ENCODE measurements at regions not wholly inside any gene's neighbourhood (a gene's known extent, or its start where the extent isn't known, plus 50 kb on each side); places are given as distances from the start of the nearest gene placed in this dataset.
"Not testable (repeated sequence)": the region's sequence is repeated elsewhere in the genome, so short reads cannot be mapped to it uniquely, and the experiment has no call there.

DNA sequence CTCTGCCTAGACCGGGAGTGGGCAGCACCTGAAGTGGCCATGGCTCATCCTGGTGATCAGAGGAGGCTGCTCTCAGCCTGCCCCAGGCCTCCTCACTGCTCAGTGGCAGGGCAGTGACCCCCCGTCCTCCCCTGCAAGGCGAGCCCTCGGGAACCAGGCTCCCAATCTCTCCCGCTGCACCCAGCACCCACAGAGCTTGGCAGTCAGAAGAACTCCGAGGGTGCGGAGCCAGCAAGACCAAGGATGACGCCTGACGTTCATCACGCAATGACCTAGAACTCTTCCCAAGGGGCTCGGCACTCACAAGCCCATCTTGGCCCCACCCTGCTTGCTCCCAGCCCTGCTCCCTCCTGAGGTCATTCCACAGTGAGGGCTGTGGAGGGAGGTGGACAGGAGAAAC lies 189.8 kb upstream of the SALL3 start:
- no peak for DNase-seq

DNA sequence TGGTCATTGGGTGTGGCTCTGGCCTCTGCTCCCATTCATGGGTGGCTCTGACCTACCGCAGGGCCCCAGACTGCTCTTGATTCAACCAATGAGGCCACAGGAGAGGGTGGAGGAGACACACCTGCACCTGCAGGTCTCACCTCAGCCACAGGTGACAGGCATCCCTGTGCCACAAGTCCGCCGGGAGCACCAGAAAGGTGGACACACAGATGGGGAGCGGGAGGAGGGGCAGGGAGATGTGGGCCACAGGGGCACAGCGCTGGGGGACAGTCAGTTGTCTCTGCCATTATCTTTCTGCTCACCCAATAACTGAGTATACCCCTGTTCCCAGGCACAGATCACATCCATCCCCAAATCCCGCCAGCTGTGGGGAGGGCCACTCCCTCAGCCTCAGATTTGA lies 189.1 kb upstream of the SALL3 start:
- no peak for DNase-seq

DNA sequence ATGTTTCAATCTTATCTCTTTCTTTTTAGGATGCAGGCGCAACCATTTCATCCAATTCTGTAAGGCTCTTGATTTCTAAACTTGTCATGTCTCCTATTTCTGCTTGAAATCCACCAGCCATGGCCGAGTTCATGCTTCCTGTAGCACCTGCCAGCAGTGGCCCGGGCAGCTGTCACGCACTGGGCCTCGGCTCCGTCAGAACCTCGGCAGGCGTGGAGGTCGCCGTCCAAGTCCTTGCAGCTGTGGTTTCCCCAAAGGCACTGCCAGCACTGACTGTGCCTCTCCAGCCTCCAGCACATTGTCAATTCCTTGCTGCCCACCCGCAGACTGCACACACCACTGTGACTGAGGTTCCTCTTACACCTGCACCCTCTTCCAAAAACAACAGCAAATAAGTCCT lies 188.7 kb upstream of the SALL3 start:
- no peak for DNase-seq

DNA sequence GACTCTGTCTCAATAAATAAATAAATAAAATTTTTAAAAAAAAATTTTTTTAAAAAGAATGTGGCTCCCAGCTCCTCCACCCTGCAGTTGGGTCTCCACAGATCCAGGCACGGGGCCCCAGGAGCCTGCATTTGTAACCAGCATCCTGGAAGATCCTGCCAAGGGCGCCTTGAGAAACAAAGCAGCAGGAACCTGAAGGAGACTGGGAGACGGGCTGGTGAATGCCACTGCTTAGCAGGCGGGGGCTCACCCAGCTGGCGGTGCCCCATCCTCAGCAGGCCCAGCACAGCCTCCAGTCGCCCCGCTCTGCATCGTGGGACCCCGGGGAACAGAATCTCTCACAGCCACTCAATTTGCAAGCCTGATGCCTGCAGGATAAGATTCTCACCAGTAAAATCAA lies 187.5 kb upstream of the SALL3 start:
- DNase-seq: no peak

DNA sequence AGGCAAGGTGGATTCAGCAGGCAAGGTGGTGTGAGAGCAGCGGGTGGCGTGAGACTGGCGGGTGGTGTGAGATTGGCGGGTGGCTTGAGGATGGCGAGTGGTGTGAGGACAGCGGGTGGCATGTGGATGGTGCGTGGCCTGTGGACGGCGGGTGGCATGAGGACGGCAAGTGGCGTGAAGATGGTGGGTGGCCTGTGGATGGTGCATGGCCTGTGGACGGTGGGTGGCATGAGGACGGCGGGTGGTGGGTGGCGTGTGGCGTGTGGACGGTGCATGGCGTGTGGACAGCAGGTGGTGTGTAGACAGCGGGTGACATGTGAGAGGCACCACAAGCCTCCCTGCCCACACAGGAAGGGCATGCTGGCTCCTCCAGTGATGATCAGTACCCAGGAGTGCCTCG lies 186.9 kb upstream of the SALL3 start:
- no peak for DNase-seq

DNA sequence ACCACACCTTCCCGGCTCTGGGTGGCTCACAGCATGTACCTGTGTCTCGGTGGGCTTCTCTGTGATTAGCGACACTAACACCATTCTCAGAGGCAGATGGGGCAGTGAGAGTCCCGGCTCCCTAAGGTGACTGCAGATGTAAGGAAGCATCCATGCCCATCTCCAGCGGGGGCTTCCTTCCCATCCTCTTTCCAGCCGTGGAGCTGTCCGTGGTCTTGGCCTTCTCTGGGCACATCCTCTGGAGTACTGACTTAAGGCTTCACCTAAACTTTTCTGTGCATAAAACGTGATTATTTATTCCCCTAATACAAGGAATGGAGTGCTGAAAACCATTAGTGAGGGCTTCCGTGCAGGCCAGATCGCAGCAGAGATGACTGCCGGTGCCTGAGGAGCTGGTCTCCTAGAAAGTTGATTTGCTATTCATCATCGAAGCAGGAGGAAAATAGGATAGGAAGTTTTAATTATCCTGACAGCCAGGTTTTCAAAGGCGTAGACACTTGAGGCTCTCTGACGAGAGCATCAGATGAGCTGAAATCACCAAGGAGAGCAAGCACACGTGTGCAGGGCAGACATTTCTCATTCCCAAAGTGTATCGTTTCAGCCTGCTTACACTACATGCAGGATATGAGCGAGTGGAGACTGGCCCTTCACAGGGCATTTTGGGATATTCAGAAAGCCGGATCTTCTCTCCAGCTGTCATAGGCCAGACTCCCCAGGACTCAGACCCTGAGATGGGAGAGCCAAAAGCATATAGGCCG lies 186.1 kb upstream of the SALL3 start:
- no peak for DNase-seq

DNA sequence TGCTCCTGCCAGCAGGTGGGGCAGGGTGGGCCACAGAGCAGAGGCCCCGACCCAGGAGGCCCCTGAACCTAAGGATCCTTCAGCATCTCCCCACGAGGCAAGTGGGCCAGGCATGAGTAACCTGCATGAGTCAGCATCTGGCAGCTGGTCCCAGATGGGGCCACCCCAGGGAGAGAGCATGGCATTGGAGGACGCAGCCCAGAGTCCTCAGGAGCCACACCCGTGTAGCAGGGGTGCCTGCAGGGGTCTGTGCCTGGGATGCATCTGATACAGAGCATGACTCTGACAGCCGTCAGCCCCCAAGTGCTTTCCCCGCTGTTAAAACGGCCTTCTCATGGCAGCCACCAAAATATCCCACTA lies 185.6 kb upstream of the SALL3 start:
- no peak for DNase-seq

DNA sequence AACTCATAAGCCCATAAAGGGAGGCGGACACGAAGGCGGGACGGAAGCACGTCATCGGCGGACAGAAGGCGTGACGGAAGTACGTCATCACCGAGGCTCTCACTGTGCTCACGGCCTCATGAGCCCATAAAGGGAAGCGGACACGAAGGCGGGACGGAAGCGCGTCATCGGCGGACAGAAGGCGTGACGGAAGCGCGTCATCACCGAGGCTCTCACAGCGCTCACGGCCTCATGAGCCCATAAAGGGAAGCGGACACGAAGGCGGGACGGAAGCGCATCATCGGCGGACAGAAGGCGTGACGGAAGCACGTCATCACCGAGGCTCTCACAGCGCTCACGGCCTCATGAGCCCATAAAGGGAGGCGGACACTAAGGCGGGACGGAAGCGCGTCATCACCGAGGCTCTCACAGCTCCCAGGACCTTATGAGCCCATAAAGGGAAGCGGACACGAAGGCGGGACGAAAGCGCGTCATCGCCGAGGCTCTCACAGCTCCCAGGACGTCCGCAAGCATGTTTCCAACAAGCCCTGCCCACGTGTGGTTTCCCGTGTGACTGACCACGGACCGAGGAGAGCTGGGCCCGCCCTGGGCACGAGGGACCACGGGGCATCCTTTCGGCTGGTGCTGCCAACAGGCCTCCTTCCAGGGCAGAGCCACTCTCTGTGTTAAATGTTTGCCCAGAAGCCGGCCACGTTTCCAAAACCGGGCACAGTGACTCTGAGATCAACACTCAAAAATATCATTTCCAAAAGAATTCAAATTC lies 182.7 kb upstream of the SALL3 start:
- DNase-seq: no peak

DNA sequence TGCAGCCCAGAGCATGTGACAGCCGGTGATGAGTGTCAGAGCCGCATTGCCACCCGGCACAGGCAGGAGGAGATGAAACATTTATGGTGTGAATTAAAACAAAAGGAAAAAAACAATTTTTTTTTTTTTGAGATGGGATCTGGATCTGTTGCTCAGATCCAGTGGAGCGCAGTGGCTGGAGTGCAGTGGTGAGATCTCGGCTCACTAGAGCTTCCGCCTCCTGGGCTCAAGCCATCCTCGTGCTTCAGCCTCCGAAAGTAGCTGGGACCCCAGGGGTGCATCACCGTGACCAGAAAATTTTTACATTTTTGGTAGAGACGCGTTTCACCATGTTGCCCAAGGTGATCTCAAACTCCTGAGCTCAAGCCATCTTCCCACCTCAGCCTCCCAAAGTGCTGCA lies 182.1 kb upstream of the SALL3 start:
- no peak for DNase-seq

DNA sequence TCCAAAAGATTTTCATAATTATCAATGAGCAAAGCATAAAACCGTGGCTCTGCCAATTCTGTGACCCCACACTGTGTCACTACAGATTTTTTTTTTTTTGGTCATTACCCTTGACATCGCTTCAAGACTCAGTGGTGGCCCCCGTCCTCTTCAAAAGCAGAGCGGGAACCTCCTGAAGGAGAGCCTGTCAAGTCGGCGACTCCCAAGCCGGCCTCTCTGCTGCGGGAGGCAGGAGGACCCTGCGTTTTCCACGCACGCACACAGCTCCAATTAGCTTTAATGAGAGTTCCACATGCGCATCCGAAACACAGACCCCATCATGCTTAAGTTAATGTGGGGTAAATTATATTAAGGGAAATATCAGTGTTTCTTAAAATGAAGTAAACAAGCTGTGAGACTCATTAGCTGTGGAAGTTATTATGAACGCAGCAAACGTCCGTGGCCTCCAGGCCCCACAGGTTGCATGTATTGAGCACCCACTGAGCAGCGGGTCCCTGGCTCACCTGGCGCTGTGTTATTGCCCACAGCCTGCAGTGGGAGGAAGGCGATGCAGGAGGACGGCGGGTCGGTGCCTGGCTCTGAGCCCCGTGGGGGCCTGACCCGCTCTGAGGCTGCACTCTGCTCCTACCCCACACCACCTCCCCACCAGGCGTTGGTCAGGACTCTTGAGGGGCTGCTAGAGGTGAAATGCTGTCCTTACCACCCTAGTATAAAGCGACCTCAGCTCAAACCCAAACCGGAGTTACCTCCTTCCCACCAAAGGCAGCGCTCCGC lies 181.0 kb upstream of the SALL3 start:
- no peak for DNase-seq

DNA sequence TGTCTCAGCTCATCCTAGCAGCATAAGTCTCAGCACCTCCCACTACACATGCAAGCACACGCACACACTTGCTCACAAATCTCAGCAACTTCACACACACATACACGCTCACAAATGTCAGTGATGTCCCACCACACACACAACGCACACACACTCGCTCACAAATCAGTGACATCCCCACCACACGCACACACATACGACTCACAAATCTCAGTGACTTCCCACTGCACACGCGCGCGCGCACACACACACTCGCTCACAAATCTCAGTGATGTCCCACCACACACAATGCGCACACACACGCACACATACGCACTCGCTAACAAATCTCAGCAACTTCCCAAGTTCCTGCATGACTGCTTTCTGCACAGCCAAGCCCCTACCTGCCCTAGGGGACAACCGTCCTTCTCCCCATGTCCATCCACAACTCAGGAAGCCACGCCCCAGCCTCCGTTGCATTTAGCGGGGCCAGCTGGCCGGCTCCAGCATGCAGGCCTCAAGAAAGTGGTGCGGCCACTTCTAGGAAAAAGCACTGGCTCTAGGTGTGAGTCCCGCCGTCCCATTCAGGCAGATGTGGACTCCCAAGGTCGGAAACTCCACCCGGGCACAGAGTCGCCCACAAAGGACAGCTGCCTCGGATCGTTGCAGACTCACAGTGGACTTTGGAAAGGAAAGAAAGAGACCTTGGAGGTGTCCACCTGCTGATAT lies 180.1 kb upstream of the SALL3 start:
- DNase-seq: no peak

DNA sequence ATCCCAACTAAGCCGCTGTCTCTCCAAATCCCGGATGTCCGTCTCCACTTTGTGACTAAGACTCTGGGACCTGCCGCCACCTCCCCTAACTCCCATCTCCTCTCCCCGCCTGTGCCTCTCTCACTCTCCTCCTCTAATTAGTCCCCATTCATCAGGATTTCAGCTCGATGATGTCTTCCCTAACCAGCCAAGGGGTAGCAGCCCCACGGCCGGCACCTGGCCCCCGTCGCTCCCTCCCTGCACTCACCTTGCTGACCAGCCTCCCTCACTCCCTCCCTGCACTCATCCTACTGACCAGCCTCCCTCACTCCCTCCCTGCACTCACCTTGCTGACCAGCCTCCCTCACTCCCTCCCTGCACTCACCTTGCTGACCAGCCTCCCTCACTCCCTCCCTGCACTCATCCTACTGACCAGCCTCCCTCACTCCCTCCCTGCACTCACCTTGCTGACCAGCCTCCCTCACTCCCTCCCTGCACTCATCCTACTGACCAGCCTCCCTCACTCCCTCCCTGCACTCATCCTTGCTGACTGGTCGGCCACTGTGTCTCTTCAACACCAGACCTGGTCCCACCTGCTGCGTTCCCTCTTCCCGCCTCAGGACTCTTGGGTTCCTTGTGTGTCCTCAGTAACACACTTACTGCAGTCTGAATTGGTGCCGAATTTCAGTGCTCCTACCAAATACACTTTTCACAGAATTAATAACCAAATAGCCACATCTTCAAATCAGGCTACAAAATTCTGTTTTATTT lies 179.3 kb upstream of the SALL3 start:
- not testable (repeated sequence) for DNase-seq

DNA sequence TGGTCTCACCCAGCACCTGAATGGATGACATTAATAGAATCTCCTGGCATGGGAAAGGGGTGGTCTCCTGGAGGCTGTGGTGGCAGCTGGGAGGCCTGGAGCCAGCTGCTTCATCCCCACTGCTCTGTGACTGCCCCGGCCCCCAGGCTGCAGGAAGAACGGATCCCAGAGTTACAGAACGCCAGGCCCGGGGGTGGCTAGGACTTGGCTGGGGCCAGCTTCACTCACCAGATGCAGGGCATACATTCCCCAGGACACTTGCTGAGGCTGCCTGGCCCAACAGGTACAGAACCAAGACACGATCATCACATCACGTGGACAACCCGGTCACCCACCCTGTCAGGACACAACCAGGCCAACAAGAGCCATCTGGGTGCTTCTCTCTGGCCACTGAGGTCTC lies 178.6 kb upstream of the SALL3 start:
- DNase-seq: no peak

DNA sequence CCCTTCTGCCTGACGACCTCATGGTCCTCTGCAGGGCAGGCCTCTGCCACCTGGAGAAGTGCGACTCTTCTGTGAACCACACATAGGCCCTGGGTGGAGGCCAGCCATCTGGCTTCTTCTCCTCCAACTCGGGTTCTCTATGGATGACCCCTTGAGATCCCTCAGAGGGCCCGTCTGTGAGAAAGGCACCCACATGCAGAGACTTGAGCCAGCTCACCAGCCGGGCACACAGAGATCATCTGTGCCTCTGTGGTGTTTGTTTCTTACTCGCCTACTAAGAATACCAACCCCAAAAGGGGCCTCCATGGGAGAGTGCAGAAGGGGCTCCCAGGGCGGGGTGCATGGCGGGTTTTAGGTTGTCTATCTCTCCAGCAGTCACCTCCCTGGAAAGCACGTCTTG lies 176.5 kb upstream of the SALL3 start:
- DNase-seq: no peak

DNA sequence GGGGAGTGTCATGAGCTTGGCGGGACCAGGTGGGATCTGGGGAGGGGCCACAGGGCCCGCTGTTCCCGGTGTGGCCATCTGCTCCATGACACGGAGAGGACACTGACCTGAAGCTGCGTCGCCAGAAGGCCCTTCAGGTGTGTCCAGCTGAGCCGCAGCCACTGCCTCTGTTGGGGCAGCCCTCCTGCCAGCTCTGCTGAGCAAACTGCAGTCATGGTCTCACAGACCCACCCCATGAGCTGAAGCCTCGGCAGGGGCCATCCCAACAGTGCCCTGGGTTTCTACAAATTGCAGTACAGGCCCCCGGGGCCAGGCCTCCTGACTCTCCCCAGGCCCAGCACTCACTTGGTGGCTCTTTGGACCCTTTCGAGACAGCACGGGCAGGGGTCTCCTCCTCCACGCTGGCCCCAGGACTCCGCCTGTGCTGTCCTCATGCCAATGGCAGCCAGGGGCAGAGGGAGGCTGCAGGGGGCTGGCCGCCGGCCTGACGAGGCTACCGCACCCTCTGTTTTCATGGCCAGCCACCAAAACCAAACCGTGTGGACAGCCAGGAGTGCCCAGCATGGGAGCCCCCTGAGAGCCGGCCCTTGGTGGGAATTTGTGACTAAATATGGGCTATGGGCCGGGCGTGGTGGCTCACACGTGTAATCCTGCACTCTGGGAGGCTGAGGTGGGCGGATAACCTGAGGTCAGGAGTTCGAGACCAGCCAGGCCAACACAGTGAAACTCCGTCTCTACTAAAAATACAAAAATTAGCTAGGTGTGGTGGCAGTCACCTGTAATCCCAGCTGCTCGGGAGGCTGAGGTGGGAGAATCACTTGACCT lies 175.2 kb upstream of the SALL3 start:
- no peak for DNase-seq

DNA sequence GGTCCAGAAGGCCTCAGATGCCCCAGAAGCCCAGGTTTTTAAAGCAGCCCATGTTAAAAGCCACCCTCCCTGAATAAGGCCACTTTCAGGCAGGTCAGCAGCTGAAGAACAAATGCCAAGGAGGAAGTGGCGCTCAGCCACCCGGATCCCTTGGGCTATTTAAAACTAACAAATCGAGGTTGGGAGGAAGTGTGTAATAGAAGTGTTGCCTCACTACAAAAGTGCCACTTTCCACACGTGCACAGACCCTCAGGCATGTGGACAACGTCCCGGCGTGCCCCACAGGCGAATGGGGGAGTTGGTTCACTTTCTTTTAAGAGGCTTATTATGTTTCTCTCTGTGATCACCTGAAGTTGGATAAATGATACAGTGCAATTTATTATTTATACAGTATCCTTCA lies 173.8 kb upstream of the SALL3 start:
- DNase-seq: no peak

DNA sequence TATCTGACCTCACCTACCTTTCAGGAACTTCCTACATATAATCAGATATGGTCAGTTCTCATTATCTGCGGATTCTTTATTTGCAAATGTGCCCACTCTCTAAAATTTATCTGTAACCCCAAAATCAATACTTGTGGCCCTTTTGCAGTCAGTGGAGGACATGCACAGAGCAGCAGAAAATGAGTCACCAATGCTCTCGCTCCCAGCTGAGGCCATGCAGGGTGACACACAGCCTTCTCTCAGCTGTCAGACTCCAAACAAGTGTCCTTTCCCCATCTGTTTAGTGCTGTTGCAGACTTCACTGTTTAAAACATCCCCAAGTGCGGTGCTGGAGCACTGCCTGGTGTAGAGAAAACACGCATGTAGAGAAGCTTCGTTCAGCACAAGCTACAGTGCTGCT lies 171.9 kb upstream of the SALL3 start:
- DNase-seq: no peak

DNA sequence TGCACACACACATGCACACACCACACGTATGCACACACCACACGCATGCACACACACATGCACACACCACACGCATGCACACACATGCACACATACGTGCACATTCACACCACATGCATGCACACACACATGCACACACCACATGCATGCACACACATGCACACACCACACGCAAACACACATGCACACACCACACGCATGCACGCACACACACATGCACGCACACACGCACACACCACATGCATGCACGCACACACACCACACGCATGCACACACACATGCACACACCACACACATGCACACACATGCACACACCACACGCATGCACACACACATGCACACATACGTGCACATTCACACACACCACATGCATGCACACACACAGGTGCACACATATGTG lies 169.8 kb upstream of the SALL3 start:
- DNase-seq: no peak

DNA sequence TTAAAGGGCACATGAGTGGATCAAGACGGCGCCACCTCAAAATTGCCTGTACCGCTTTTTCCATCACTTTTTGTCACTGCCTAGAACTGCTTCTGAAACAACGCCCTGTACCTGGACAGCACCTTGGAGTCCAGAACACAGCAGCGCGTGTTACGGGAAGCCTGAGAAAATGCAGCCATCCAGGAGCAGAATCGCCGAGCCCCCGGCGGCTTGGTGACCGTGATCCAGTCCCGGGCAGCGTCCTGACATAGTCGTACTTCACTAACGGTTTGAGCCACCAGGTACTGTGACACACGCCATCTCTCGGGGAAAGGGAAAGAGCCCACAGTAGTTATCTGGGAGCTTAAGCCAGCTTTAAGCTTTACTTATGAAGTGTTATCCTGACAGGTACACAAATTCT lies 168.9 kb upstream of the SALL3 start:
- no peak for DNase-seq

DNA sequence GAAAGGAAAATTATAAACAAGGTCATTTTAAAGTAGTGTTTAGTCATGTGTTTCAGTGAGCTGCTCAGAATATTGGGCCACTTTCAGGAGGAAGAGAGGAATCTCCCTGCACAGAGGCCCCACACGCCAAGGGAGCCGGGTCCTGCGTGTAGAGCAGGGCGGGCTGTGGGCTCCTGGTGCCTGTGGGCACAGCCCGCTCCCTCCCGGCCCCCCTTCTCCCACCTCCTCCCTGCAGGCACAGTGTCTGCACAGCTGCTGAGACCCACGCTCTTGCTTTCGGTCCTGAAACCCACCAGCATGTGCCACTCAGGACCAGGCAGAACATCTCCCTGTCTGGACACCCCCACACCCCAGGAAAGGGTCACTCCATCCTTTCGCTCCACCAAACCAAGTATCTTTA lies 167.6 kb upstream of the SALL3 start:
- DNase-seq: no peak

DNA sequence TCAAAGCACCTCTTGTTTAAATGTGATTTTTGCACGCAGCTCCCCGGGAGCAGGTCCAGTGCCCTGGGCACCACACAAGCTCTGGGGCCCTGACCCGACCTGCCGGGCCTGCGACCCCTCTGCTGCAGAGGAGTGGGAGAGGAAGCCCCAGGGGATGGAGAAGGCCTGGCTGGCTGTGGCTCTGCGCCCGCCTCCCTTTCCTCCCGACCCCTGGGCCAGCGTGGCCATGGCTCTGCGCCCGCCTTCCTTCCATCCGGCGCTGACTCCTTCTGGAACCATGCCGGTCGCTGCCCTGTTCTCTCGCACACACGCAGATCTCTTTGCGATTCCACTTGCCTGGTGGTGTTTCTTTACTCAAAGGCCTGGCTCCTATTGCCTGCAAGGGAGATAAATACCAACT lies 166.5 kb upstream of the SALL3 start:
- no peak for DNase-seq
